IMR-90 (cell line): ENCODE measurements at regions not wholly inside any gene's neighbourhood (a gene's known extent, or its start where the extent isn't known, plus 50 kb on each side); places are given as distances from the start of the nearest gene placed in this dataset.

Source experiments
- ATAC-seq: fragments of 200-7000 bp; cut with Tn5 transposase; 2 replicates; pipeline ENCODE4 v1.9.1; 2020; ENCODE audit warnings: low read depth, mild to moderate bottlenecking, moderate library complexity
- BruUV-seq: library from RNA; stranded (reverse); fragments of 400-500 nt; replicated peaks from 2 replicates; lab custom pipeline; 2021; lab: Mats Ljungman, UMichigan
- CTCF ChIA-PET: fragments of 300-600 bp; formaldehyde crosslinking; extraction: SDS; loops from one replicate; lab custom pipeline; 2021; ENCODE audit warnings: antibody characterized with exemption; lab: Yijun Ruan, JAX
- POLR2A ChIA-PET: fragments of 300-600 bp; sonication (Branson Sonifier 250); formaldehyde crosslinking; loops from one replicate; lab custom pipeline; 2022; ENCODE audit warnings: antibody characterized with exemption; ENCODE audit not compliant: unreplicated experiment; lab: Charles Lee
- DNase-seq: peaks from one replicate; pipeline ENCODE4 v3.0.0; 2013
- H2AFZ ChIP-seq: replicated peaks from 2 replicates; pipeline ENCODE3; 2013; ENCODE audit warnings: low read length, mild to moderate bottlenecking; ENCODE audit not compliant: poor library complexity
- H2AK5ac ChIP-seq: 2 replicates; pipeline ENCODE4 v1.6.1; 2013; ENCODE audit warnings: low read depth, low read length, inconsistent platforms
- H2AK9ac ChIP-seq: replicated peaks from 2 replicates; pipeline ENCODE3; 2013; ENCODE audit warnings: mild to moderate bottlenecking, low read depth, low read length, moderate library complexity; ENCODE audit not compliant: poor library complexity
- H2BK120ac ChIP-seq: 2 replicates; pipeline ENCODE4 v1.6.1; 2013; ENCODE audit warnings: low read depth, low read length, inconsistent platforms
- H2BK15ac ChIP-seq: 3 replicates; pipeline ENCODE4 v1.6.1; 2013; ENCODE audit warnings: low read depth, low read length, inconsistent platforms
- H2BK20ac ChIP-seq: 2 replicates; pipeline ENCODE4 v1.6.1; 2013; ENCODE audit warnings: low read depth, mild to moderate bottlenecking, inconsistent platforms, low read length, moderate library complexity
- H2BK5ac ChIP-seq: 2 replicates; pipeline ENCODE4 v1.6.1; 2013; ENCODE audit warnings: mild to moderate bottlenecking, low read depth, low read length, inconsistent platforms; ENCODE audit not compliant: poor library complexity, severe bottlenecking
- H3K14ac ChIP-seq: replicated peaks from 2 replicates; pipeline ENCODE4 v1.6.1; 2013; ENCODE audit warnings: low read depth, low read length, inconsistent platforms
- H3K18ac ChIP-seq: 2 replicates; pipeline ENCODE4 v1.6.1; 2013; ENCODE audit warnings: low read depth, low read length, control low read depth
- H3K23ac ChIP-seq: 2 replicates; pipeline ENCODE4 v1.6.1; 2013; ENCODE audit warnings: low read depth, low read length, inconsistent platforms
- H3K27ac ChIP-seq: 2 replicates; pipeline ENCODE4 v1.5.1; 2013; ENCODE audit warnings: mild to moderate bottlenecking, control low read depth, low read length; ENCODE audit not compliant: insufficient read depth
- H3K27me3 ChIP-seq: 2 replicates; pipeline ENCODE4 v1.6.1; 2013; ENCODE audit warnings: low read length; ENCODE audit not compliant: control insufficient read depth, insufficient read depth
- H3K36me3 ChIP-seq: 2 replicates; pipeline ENCODE4 v1.6.1; 2013; ENCODE audit warnings: low read length, mixed read lengths; ENCODE audit not compliant: control insufficient read depth, insufficient read depth
- H3K4ac ChIP-seq: 2 replicates; pipeline ENCODE4 v1.6.1; 2013; ENCODE audit warnings: low read depth, low read length, inconsistent platforms
- H3K4me1 ChIP-seq: 2 replicates; pipeline ENCODE4 v1.6.1; 2013; ENCODE audit warnings: low read length, mixed read lengths; ENCODE audit not compliant: control insufficient read depth, insufficient read depth
- H3K4me2 ChIP-seq: 2 replicates; pipeline ENCODE4 v1.6.1; 2013; ENCODE audit warnings: low read depth, mild to moderate bottlenecking, control low read depth, low read length, moderate library complexity
- H3K4me3 ChIP-seq: 2 replicates; pipeline ENCODE4 v1.5.1; 2013; ENCODE audit warnings: low read depth, mild to moderate bottlenecking, control low read depth, low read length, moderate library complexity; ENCODE audit not compliant: insufficient read depth
- H3K56ac ChIP-seq: 2 replicates; pipeline ENCODE4 v1.6.1; 2013; ENCODE audit warnings: low read length, inconsistent platforms; ENCODE audit not compliant: insufficient read depth; ENCODE audit errors: extremely low read depth
- H3K79me1 ChIP-seq, 2 experiments: 2 replicates each; pipeline ENCODE4 v1.6.1; 2013; ENCODE audit warnings: low read length in 2 of 2, inconsistent platforms in 1 of 2, low read depth in 1 of 2
- H3K9ac ChIP-seq: 2 replicates; pipeline ENCODE4 v1.6.1; 2013; ENCODE audit warnings: low read depth, low read length, control low read depth
- H3K9me1 ChIP-seq: 2 replicates; pipeline ENCODE4 v1.6.1; 2013; ENCODE audit warnings: low read length, inconsistent platforms; ENCODE audit not compliant: insufficient read depth
- H3K9me3 ChIP-seq: 2 replicates; pipeline ENCODE4 v1.6.1; 2013; ENCODE audit warnings: low read length; ENCODE audit not compliant: control insufficient read depth, insufficient read depth
- H4K20me1 ChIP-seq: 2 replicates; pipeline ENCODE4 v1.6.1; 2013; ENCODE audit warnings: low read length, inconsistent platforms; ENCODE audit not compliant: insufficient read depth
- H4K5ac ChIP-seq: 2 replicates; pipeline ENCODE4 v1.6.1; 2013; ENCODE audit warnings: mild to moderate bottlenecking, low read depth, low read length, control low read depth
- H4K8ac ChIP-seq, 2 experiments: 2 replicates each; pipeline ENCODE4 v1.6.1; 2013; ENCODE audit warnings: low read depth in 2 of 2, low read length in 2 of 2, control low read depth in 1 of 2, inconsistent platforms in 1 of 2
- H4K91ac ChIP-seq: 2 replicates; pipeline ENCODE4 v1.6.1; 2013; ENCODE audit warnings: low read depth, low read length, inconsistent platforms; ENCODE audit not compliant: insufficient read depth
- FOS ChIP-seq: fragments of 150-350 bp; IDR thresholded peaks from 2 replicates; pipeline ENCODE4 v1.6.1; 2016; ENCODE audit warnings: low read depth, low read length
- MAZ ChIP-seq: IDR thresholded peaks from 2 replicates; pipeline ENCODE4 v1.6.1; 2012; ENCODE audit warnings: low read depth, mild to moderate bottlenecking, low read length, improper control_type of control experiment, moderate library complexity, borderline replicate concordance
- MXI1 ChIP-seq: IDR thresholded peaks from 2 replicates; pipeline ENCODE4 v1.6.1; 2012; ENCODE audit warnings: low read depth, mild to moderate bottlenecking, low read length, moderate library complexity, borderline replicate concordance
- NFE2L2 ChIP-seq: fragments of 150-350 bp; IDR thresholded peaks from 2 replicates; pipeline ENCODE4 v1.6.1; 2016; ENCODE audit warnings: low read depth, mild to moderate bottlenecking, low read length
- RCOR1 ChIP-seq: IDR thresholded peaks from 2 replicates; pipeline ENCODE4 v1.6.1; 2012; ENCODE audit warnings: mild to moderate bottlenecking, low read length, improper control_type of control experiment; ENCODE audit not compliant: insufficient replicate concordance
- RFX5 ChIP-seq: IDR thresholded peaks from 2 replicates; pipeline ENCODE4 v1.8.0; 2012; ENCODE audit warnings: low read depth, mild to moderate bottlenecking, low read length, moderate library complexity
- SMC3 ChIP-seq: fragments of 150-350 bp; IDR thresholded peaks from 2 replicates; pipeline ENCODE4 v1.6.1; 2016; ENCODE audit warnings: low read depth, mild to moderate bottlenecking, antibody characterized with exemption, low read length, moderate library complexity
- WGBS, 2 experiments: methylation state at CpG; one replicate each; pipeline versions ENCODE4 v1.1.5 to v1.1.7; 2013; ENCODE audit warnings: missing lambda C conversion rate in 2 of 2; ENCODE audit not compliant: insufficient read length in 1 of 2; ENCODE audit errors: extremely low coverage in 2 of 2; 5-methylcytosine and 5-hydroxymethylcytosine counted together
- dilution Hi-C: fragments of 300-500 bp; cut with HindIII; formaldehyde crosslinking; loops from one replicate; pipeline ENCODE4 v1.14.3; 2018; ENCODE audit warnings: low sequenced_read_pairs; ENCODE audit not compliant: unreplicated experiment
- in situ Hi-C: fragments of 300-500 bp; cut with MboI; formaldehyde crosslinking; loops from 3 replicates; pipeline ENCODE4 v1.14.3; 2019; ENCODE audit warnings: low sequenced_read_pairs, inconsistent platforms, mixed read lengths
- intact Hi-C: fragments of 100-400 bp; cut with micrococcal nuclease; formaldehyde crosslinking; loops from 2 replicates; pipeline ENCODE4 v1.10.0; 2022
- TF ChIP-seq, protein P1 (sequence below): fragments of 150-350 bp; IDR thresholded peaks from 2 replicates; pipeline ENCODE4 v1.6.1; 2017; ENCODE audit warnings: mild to moderate bottlenecking, antibody characterized with exemption, low read length, low read depth

DNA sequence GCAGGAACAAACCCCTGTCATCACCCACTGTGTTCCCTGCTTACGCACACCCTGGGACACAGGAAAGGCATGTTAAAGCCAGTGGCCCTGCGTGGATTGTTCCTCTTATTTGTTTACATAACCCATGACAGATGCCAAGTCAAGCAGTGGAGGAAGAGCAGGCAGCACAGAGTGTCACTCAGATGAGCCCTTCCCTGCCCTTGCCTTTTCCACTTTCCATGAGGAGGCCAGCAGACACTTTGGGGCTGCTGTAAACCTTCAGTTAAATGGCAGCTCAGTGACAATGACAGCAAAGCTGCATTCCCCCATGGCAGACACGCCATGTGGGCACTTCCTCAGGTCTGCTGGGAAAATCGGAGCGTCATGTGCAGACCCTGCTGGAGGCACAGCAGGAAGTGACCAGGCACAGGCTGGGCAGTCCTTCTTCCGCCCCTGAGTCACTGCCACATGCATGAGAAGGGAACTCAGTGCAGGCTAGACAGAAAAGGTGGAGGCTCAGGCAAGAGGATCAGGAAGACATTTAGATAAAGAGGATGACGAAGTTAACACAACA lies 216.8 kb upstream of the PIK3R1 start:
- 57% methylated on average over 3 of the region's 7 CpGs; no CpG with 5 or more reads in 1 of the 2 experiments for WGBS, 2 experiments
- intact Hi-C loops = no loop called here
- H2AK5ac ChIP-seq = no peak overlapping the region
- TF ChIP-seq MAZ (no peak), MXI1 (no peak), NFE2L2 (no peak), SMC3 (no peak), RFX5 (no peak), RCOR1 (no peak), FOS (no peak)
- TF ChIP-seq, protein P1, sequence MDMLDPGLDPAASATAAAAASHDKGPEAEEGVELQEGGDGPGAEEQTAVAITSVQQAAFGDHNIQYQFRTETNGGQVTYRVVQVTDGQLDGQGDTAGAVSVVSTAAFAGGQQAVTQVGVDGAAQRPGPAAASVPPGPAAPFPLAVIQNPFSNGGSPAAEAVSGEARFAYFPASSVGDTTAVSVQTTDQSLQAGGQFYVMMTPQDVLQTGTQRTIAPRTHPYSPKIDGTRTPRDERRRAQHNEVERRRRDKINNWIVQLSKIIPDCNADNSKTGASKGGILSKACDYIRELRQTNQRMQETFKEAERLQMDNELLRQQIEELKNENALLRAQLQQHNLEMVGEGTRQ = no peak
- no peaks in the 10 kb centered on the region for H3K27me3 ChIP-seq
- peak overlapping the region; percentile 77 for H2AFZ ChIP-seq
- no peak overlapping the region for H4K91ac ChIP-seq
- H3K9ac ChIP-seq = no peak overlapping the region
- H3K27ac ChIP-seq = no peak overlapping the region
- no peaks in the 10 kb centered on the region for H3K9me3 ChIP-seq
- no TSS peak for BruUV-seq
- H3K9me1 ChIP-seq = peaks cover 7% of the 10 kb centered on the region; the same call in 1 of the 2 replicates
- H3K14ac ChIP-seq = peak overlapping the region; percentile 53
- H2BK120ac ChIP-seq = no peak overlapping the region
- no peak overlapping the region for H2AK9ac ChIP-seq
- ATAC-seq (no peak), DNase-seq (peak; percentile 38)
- H2BK5ac ChIP-seq = no peak overlapping the region
- H3K56ac ChIP-seq = no peak overlapping the region
- no peaks in the 10 kb centered on the region for H3K79me1 ChIP-seq
- no peak overlapping the region for H3K23ac ChIP-seq
- H3K4me3 ChIP-seq = no peak overlapping the region
- ChIA-PET POLR2A (no interaction called here), CTCF (no interaction called here)
- dilution Hi-C loops = no loop called here
- no peak overlapping the region for H3K18ac ChIP-seq
- H4K8ac ChIP-seq = peak overlapping the region in 1 of 2 experiments; percentile 5; a peak in 1 of 4 replicates
- H3K4ac ChIP-seq = no peak overlapping the region
- H4K5ac ChIP-seq = no peak overlapping the region
- H3K4me1 ChIP-seq = peaks cover 2% of the 10 kb centered on the region; the same call in 1 of the 2 replicates
- H2BK20ac ChIP-seq = no peak overlapping the region
- H3K4me2 ChIP-seq = no peak overlapping the region
- no peaks in the 10 kb centered on the region for H3K36me3 ChIP-seq
- no peaks in the 10 kb centered on the region for H4K20me1 ChIP-seq
- no peak overlapping the region for H2BK15ac ChIP-seq
- in situ Hi-C loops = no loop called here
